Calu3 (cell line): ENCODE measurements at regions not wholly inside any gene's neighbourhood (a gene's known extent, or its start where the extent isn't known, plus 50 kb on each side); places are given as distances from the start of the nearest gene placed in this dataset.

Experiments
- BruUV-seq: library from RNA; stranded (reverse); fragments of 400-500 nt; replicated peaks from 2 replicates; lab custom pipeline; 2021; lab: Mats Ljungman, UMichigan
- CTCF ChIA-PET: fragments of 300-600 bp; sonication (Branson Sonifier 250); formaldehyde crosslinking; loops from one replicate; lab custom pipeline; 2022; ENCODE audit warnings: antibody characterized with exemption; lab: Charles Lee
- DNase-seq: peaks from one replicate; pipeline ENCODE4 v3.0.0; 2022
- H3K27ac Mint-ChIP-seq: one replicate; pipeline ENCODE4 v1.8.0; 2022; ENCODE audit warnings: mixed read lengths; ENCODE audit not compliant: unreplicated experiment
- H3K27me3 Mint-ChIP-seq: one replicate; pipeline ENCODE4 v1.8.0; 2022; ENCODE audit warnings: mixed read lengths; ENCODE audit not compliant: unreplicated experiment
- H3K36me3 Mint-ChIP-seq: one replicate; pipeline ENCODE4 v1.8.0; 2022; ENCODE audit warnings: mild to moderate bottlenecking, moderate library complexity, mixed read lengths; ENCODE audit not compliant: insufficient read depth, unreplicated experiment
- H3K4me1 Mint-ChIP-seq: one replicate; pipeline ENCODE4 v1.8.0; 2022; ENCODE audit warnings: mild to moderate bottlenecking, low read depth, mixed read lengths; ENCODE audit not compliant: unreplicated experiment
- H3K4me3 Mint-ChIP-seq: one replicate; pipeline ENCODE4 v1.8.0; 2022; ENCODE audit warnings: mild to moderate bottlenecking, low read depth, moderate library complexity, mixed read lengths; ENCODE audit not compliant: unreplicated experiment
- H3K9me3 Mint-ChIP-seq: one replicate; pipeline ENCODE4 v1.8.0; 2022; ENCODE audit warnings: low read depth, mixed read lengths; ENCODE audit not compliant: unreplicated experiment
- intact Hi-C: fragments of 100-400 bp; cut with micrococcal nuclease; formaldehyde crosslinking; loops from one replicate; pipeline ENCODE4 v1.10.0; 2022; ENCODE audit not compliant: unreplicated experiment
- TF ChIP-seq, protein P1 (sequence below): fragments of 200-600 bp; IDR thresholded peaks from one replicate; pipeline ENCODE4 v1.8.0; 2022; ENCODE audit warnings: antibody characterized with exemption; ENCODE audit not compliant: unreplicated experiment

DNA sequence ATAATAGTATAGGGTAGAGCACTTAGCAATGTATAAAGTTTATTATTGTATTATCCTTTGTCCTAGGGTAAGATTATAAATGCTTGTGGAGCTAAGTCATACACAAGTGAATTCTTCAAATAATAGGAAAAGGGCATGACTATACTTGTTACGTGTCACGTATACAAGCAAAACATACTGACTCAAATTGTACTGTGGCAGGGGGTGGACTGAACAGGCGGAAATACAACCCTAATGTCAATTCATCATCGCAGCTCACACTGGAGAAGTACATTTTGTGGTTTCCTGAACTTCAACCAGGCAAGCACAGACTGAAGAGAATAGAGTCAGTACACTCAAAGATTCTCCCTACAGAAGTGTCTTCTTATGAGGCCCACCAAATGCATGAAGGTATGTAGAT is 201.0 kb downstream of the MBD2 start:
- H3K4me1 Mint-ChIP-seq: no peaks in the 10 kb centered on the region
- CTCF ChIA-PET: no interaction called here
- intact Hi-C loops: no loop called here
- H3K27ac Mint-ChIP-seq: no peak overlapping the region
- H3K9me3 Mint-ChIP-seq: no peaks in the 10 kb centered on the region
- H3K36me3 Mint-ChIP-seq: no peaks in the 10 kb centered on the region
- TF ChIP-seq, protein P1, sequence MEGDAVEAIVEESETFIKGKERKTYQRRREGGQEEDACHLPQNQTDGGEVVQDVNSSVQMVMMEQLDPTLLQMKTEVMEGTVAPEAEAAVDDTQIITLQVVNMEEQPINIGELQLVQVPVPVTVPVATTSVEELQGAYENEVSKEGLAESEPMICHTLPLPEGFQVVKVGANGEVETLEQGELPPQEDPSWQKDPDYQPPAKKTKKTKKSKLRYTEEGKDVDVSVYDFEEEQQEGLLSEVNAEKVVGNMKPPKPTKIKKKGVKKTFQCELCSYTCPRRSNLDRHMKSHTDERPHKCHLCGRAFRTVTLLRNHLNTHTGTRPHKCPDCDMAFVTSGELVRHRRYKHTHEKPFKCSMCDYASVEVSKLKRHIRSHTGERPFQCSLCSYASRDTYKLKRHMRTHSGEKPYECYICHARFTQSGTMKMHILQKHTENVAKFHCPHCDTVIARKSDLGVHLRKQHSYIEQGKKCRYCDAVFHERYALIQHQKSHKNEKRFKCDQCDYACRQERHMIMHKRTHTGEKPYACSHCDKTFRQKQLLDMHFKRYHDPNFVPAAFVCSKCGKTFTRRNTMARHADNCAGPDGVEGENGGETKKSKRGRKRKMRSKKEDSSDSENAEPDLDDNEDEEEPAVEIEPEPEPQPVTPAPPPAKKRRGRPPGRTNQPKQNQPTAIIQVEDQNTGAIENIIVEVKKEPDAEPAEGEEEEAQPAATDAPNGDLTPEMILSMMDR: no peak
- no TSS peak for BruUV-seq
- H3K4me3 Mint-ChIP-seq: no peak overlapping the region
- H3K27me3 Mint-ChIP-seq: no peaks in the 10 kb centered on the region
- no peak for DNase-seq

DNA sequence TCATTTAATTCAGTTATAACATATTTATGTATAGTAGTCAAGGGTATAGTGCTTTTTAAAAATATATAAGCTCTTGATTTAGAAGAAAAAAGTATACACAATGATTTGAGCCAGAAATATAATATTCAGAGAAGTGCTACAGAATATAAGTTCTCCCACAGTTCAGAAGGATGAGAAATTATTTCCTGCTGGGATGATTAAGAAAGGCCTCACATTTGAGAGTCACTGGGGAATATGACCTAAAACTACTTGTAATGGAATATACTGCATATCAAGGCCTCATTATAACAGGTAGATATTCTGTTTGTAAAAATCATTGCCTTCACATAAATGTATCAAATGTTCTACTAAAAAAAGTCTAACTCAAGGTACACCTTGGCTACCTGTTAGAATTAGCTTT is 203.5 kb downstream of the MBD2 start:
- H3K27ac Mint-ChIP-seq: no peak overlapping the region
- intact Hi-C loops: no loop called here
- DNase-seq: no peak

DNA sequence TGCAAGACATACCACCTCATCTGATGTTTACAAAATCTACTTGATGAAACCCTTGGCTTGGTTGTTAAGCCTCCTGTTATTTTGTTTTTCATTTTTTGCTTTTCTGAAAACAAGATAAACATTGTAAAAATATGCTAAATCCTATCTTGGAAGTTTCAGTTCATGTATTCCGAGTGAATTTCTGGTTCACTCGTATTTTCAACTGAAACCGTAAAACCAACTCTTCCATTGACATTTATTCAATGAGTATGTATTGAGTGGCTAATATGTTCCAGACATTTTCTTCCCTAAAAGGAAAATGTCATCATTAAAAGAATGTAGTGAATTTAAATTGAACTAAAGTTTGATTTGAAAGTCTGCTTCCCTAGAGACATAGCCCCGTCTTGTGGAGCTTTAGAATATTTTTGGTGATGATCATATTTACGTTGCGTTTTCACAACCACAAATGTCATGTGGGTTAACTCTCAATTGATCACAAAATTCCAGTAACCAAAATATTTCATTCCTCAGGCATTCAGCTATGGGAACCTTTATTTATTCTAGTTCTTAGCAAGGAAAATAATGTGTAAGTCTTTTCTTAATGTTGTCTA is 204.2 kb downstream of the MBD2 start:
- intact Hi-C loops: no loop called here
- no TSS peak for BruUV-seq
- Mint-ChIP-seq H3K36me3 (no peaks in the 10 kb centered on the region), H3K27me3 (no peaks in the 10 kb centered on the region), H3K9me3 (peaks cover 3% of the 10 kb centered on the region), H3K4me1 (no peaks in the 10 kb centered on the region), H3K4me3 (no peak overlapping the region), H3K27ac (no peak overlapping the region)
- CTCF ChIA-PET: no interaction called here
- TF ChIP-seq, protein P1: no peak
- DNase-seq: no peak

More for the DNA sequence above, 203.5 kb downstream of the MBD2 start:
- TF ChIP-seq, protein P1: no peak
- no peaks in the 10 kb centered on the region for H3K4me1 Mint-ChIP-seq
- no peaks in the 10 kb centered on the region for H3K36me3 Mint-ChIP-seq
- no TSS peak for BruUV-seq
- H3K4me3 Mint-ChIP-seq: no peak overlapping the region
- no peaks in the 10 kb centered on the region for H3K27me3 Mint-ChIP-seq
- H3K9me3 Mint-ChIP-seq: peaks cover 3% of the 10 kb centered on the region
- CTCF ChIA-PET: no interaction called here

DNA sequence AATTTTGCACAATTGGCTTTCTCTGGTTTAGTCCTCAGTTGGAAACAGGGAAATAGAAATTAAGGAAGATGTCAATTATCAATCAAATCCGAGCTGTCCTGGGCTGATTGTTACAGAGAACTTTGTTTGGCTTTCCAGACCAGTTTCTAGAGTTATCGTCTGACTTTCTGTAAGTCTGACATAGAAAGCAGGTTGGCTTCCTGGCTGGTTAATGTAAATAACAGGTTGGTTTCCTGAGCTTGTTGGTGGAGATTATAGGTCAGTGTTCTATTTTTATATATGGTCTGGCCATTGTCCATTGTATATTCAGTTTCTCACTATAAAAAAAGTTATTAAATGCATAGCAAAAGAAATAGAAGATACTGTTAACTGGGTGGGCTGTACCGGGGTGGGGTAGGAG is 204.8 kb downstream of the MBD2 start:
- CTCF ChIA-PET: no interaction called here
- Mint-ChIP-seq H3K9me3 (peaks cover 3% of the 10 kb centered on the region), H3K27me3 (no peaks in the 10 kb centered on the region), H3K27ac (no peak overlapping the region), H3K36me3 (no peaks in the 10 kb centered on the region), H3K4me3 (no peak overlapping the region), H3K4me1 (no peaks in the 10 kb centered on the region)
- no peak for DNase-seq
- intact Hi-C loops: no loop called here
- TF ChIP-seq, protein P1: no peak
- no TSS peak for BruUV-seq
